NB4 (cell line): ENCODE measurements at regions not wholly inside any gene's neighbourhood (a gene's known extent, or its start where the extent isn't known, plus 50 kb on each side); places are given as distances from the start of the nearest gene placed in this dataset.

Source experiments
- MYC ChIP-seq: IDR thresholded peaks from 2 replicates; pipeline ENCODE4 v1.6.1; 2011; ENCODE audit warnings: low read depth, low read length
- POLR2A ChIP-seq: IDR thresholded peaks from 2 replicates; pipeline ENCODE4 v1.6.1; 2011; ENCODE audit warnings: mild to moderate bottlenecking; ENCODE audit not compliant: insufficient read length; ENCODE audit errors: extremely low read depth
- TF ChIP-seq, protein P1 (sequence below): IDR thresholded peaks from one replicate; pipeline ENCODE4 v1.5.1; 2012; ENCODE audit warnings: low read depth, low read length
- TF ChIP-seq, protein P2 (sequence below): IDR thresholded peaks from 2 replicates; pipeline ENCODE4 v1.6.1; 2011; ENCODE audit warnings: low read depth, low read length

DNA sequence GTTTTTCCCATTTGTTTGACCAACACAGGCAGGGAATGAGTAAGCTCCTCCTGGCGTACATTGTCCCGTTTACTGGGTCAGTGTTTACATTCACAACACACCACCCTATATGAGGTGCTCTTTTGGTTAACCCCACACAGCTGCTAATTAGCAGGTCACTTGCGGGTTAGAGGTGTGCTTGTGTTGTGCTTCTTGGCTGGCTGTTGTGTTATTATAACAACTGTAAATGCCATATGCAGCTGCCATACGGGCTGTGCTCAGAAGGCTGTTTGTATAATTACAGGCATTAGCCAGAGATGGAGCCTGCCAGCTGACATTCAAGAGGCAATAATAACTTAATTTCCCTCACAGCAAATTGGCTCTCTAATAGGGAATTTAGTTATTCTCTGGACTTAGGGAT, 205.1 kb upstream of the ELAC2 start:
- TF ChIP-seq, protein P1, sequence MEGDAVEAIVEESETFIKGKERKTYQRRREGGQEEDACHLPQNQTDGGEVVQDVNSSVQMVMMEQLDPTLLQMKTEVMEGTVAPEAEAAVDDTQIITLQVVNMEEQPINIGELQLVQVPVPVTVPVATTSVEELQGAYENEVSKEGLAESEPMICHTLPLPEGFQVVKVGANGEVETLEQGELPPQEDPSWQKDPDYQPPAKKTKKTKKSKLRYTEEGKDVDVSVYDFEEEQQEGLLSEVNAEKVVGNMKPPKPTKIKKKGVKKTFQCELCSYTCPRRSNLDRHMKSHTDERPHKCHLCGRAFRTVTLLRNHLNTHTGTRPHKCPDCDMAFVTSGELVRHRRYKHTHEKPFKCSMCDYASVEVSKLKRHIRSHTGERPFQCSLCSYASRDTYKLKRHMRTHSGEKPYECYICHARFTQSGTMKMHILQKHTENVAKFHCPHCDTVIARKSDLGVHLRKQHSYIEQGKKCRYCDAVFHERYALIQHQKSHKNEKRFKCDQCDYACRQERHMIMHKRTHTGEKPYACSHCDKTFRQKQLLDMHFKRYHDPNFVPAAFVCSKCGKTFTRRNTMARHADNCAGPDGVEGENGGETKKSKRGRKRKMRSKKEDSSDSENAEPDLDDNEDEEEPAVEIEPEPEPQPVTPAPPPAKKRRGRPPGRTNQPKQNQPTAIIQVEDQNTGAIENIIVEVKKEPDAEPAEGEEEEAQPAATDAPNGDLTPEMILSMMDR, result no peak
- no peak for TF ChIP-seq POLR2A
- TF ChIP-seq, protein P2, sequence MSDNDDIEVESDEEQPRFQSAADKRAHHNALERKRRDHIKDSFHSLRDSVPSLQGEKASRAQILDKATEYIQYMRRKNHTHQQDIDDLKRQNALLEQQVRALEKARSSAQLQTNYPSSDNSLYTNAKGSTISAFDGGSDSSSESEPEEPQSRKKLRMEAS, result no peak
- no peak for TF ChIP-seq MYC
